ENCODE measurements at regions not wholly inside any gene's neighbourhood (a gene's known extent, or its start where the extent isn't known, plus 50 kb on each side); places are given as distances from the start of the nearest gene placed in this dataset.

DNA sequence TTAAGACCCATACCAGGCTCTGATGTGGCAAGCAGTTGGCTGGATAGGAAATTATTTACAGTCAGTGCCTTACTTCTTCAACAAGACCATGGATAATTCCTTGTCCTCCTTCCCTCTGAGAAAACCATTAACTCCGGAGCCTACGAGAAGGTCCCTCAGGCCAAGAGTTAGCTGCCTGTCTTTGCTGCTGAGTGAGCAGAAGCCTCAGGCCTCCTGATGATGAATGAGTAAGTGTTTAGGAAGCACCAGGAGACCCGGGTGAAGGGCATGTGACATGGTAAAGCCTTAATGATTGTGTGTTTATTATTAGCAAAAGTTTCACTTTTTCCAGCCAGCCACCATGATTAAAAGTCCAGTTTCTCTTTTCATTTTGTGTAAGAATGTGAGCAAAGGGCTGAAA lies 174.9 kb upstream of the TOPAZ1 start:
- no peak for TF ChIP-seq Cebpa-rat (IDR thresholded peaks at IDR 0.05)
- Histone ChIP-seq H3K27ac (no peak overlapping the region), H3K27me3 (no peaks in the 10 kb centered on the region; the same call in 1 of the 2 replicates), H3K4me1 (no peaks in the 10 kb centered on the region), H4K20me1 (no peaks in the 10 kb centered on the region), H3K4me3 (no peak overlapping the region), H3K4me2 (no peak overlapping the region), H3K9me3 (no peaks in the 10 kb centered on the region), H3K9ac (no peak overlapping the region), H3K36me3 (no peaks in the 10 kb centered on the region)

- TF ChIP-seq Cebpa-rat (IDR thresholded peaks at IDR 0.05): no peak
- H3K36me3 ChIP-seq: no peaks in the 10 kb centered on the region
- H4K20me1 ChIP-seq: no peaks in the 10 kb centered on the region
- no peaks in the 10 kb centered on the region for H3K4me1 ChIP-seq
- no peaks in the 10 kb centered on the region for H3K27me3 ChIP-seq
- no peaks in the 10 kb centered on the region for H3K9me3 ChIP-seq
- H3K27ac ChIP-seq: no peak overlapping the region
- H3K9ac ChIP-seq: no peak overlapping the region
- no peak overlapping the region for H3K4me3 ChIP-seq
- no peak overlapping the region for H3K4me2 ChIP-seq
Measured at GRCh38 chr3:44067431-44067830, 174.3 kb upstream of the TOPAZ1 start.

DNA sequence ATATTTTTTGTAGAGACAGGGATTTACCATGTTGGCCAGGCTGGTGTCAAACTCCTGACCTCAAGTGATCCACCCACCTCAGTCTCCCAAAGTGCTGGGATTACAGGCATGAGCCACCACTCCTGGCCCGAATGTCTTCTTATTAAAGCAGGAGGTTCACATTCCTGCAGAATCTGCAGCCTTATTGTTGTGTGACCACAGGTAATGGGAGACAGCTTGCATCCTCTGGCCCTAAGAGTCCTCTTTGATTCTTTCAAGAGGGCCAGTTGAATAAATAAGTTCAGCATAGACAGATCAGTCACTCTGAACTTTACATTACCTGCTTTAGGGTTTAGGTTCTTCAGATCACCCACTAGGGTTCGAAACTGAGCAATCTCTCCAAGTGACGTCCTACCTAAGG lies 172.9 kb upstream of the TOPAZ1 start:
- Histone ChIP-seq H3K4me3 (no peak overlapping the region), H3K27ac (no peak overlapping the region), H3K36me3 (no peaks in the 10 kb centered on the region), H3K9ac (no peak overlapping the region), H4K20me1 (no peaks in the 10 kb centered on the region), H3K4me2 (no peak overlapping the region), H3K27me3 (no peaks in the 10 kb centered on the region), H3K9me3 (no peaks in the 10 kb centered on the region), H3K4me1 (no peaks in the 10 kb centered on the region)
- no peak for TF ChIP-seq Cebpa-rat (IDR thresholded peaks at IDR 0.05)

- Histone ChIP-seq H3K27me3 (no peaks in the 10 kb centered on the region), H3K36me3 (no peaks in the 10 kb centered on the region), H3K9me3 (no peaks in the 10 kb centered on the region), H4K20me1 (no peaks in the 10 kb centered on the region), H3K4me1 (no peaks in the 10 kb centered on the region), H3K4me3 (no peak overlapping the region), H3K4me2 (no peak overlapping the region), H3K27ac (no peak overlapping the region), H3K9ac (no peak overlapping the region)
- no peak for TF ChIP-seq Cebpa-rat (IDR thresholded peaks at IDR 0.05)
Measured at GRCh38 chr3:44069276-44069675, 172.4 kb upstream of the TOPAZ1 start.

DNA sequence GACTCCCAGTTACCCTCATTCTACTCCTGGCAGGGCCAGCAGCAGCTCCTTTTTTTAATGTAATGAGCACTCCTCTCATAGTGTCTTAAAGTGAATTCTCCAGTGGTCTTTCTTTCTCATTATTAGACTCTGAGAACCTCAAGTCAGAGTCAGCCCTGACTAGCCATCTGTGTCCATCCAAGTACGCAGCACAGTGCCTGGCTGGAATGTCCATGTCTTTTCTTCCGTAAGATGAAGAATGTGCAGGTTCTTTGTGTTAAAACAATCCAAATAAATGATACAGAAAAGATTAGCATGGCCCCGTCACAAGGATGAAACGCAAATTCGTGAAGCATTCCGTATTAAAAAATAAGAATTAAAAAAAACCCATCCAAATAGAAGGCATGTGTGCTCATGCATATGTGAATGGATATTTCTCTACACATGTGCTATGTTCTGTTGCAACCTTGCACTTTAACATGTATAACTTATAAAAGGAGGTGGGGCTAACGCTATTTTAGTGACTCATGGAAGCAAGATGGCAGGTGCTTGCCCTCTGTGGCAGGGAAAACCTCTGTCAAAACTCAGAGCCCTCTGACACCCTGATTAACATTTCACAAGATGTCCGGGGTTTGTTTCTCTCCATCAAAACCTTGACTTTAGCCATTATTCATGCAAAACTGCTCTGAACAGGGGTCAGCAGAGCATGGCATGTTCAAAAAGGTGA lies 170.7 kb upstream of the TOPAZ1 start:
- no peak overlapping the region for H3K4me2 ChIP-seq
- H3K36me3 ChIP-seq: no peaks in the 10 kb centered on the region
- H3K27ac ChIP-seq: no peak overlapping the region
- no peaks in the 10 kb centered on the region for H4K20me1 ChIP-seq
- no peaks in the 10 kb centered on the region for H3K27me3 ChIP-seq
- H3K4me1 ChIP-seq: no peaks in the 10 kb centered on the region
- no peaks in the 10 kb centered on the region for H3K9me3 ChIP-seq
- no peak overlapping the region for H3K9ac ChIP-seq
- TF ChIP-seq Cebpa-rat (IDR thresholded peaks at IDR 0.05): no peak
- no peak overlapping the region for H3K4me3 ChIP-seq

DNA sequence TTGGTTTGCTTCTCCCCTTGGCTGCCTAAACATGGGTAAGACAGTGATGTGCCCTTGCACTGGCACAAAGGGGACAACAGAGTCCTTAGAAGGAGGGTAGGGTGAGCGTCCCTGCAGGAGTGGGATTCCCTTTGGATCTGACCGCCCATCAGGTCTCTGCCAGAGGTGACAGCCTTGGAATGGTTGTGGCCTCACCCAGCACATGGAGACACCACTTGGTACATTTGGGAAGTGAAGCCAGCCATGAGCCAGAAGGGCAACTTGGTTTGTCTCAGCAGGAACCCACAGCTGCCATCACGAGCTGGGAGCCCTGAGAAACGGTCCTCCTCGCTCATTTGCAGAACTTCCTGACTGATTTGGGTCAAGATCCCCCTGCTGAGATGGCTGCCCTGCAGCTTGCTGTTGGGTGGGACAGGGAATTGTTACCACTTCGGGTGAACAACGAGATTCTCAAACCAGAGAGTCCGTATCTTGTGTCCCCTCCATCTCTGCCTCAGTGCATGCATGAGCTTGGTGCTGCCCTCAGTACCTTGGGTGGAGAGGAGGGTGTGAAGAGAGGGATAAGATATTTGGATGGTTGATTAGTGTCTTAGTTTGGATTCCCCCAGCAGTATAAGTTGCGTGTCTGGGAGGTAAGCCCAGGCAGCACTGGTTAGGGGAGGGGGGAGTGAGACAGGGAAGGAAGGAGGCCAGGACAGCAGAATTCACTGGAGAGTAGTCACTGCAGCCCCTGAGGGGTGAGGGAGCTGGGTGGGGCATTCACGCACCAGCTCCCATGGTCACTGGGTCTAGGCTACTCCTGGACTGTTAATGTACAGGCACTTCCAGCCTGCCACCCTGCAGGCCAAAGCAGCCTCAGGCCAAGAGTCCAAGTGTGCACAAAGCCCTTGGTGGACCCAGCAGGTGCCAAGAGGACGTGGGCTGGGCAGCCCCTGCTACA lies 168.8 kb upstream of the TOPAZ1 start:
- Histone ChIP-seq H3K27ac (no peak overlapping the region), H3K4me2 (no peak overlapping the region), H3K4me3 (no peak overlapping the region), H3K27me3 (no peaks in the 10 kb centered on the region), H3K4me1 (no peaks in the 10 kb centered on the region), H3K36me3 (no peaks in the 10 kb centered on the region), H3K9ac (no peak overlapping the region), H4K20me1 (no peaks in the 10 kb centered on the region), H3K9me3 (no peaks in the 10 kb centered on the region)
- no peak for TF ChIP-seq Cebpa-rat (IDR thresholded peaks at IDR 0.05)

DNA sequence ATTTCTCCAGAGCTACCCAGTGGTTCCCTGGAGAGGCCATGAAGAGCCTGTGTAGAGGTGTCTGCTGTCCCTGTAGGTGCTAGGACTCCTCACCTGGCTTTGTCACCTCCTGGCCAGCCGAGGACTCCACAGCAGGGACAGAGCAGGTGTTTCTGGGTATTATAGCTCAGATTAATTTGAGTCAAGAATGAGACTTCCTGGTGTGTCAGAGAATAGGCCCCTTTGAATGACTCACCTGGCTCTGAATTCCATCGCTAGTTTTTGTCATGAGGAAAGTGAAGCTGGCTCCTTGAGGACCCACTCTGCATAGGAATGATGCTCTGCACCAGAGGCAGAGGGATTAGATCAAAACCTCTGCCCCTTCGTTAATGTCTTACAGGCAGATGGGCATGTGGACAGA lies 167.5 kb upstream of the TOPAZ1 start:
- TF ChIP-seq Cebpa-rat (IDR thresholded peaks at IDR 0.05): no peak
- H3K36me3 ChIP-seq: no peaks in the 10 kb centered on the region
- H4K20me1 ChIP-seq: no peaks in the 10 kb centered on the region
- H3K4me3 ChIP-seq: no peak overlapping the region
- no peaks in the 10 kb centered on the region for H3K9me3 ChIP-seq
- no peaks in the 10 kb centered on the region for H3K4me1 ChIP-seq
- no peak overlapping the region for H3K27ac ChIP-seq
- no peak overlapping the region for H3K9ac ChIP-seq
- no peaks in the 10 kb centered on the region for H3K27me3 ChIP-seq
- no peak overlapping the region for H3K4me2 ChIP-seq

- Histone ChIP-seq H3K36me3 (no peaks in the 10 kb centered on the region), H3K4me2 (no peak overlapping the region), H3K4me1 (no peaks in the 10 kb centered on the region), H3K9ac (no peak overlapping the region), H4K20me1 (no peaks in the 10 kb centered on the region), H3K27me3 (no peaks in the 10 kb centered on the region), H3K27ac (no peak overlapping the region), H3K4me3 (no peak overlapping the region), H3K9me3 (no peaks in the 10 kb centered on the region)
- no peak for TF ChIP-seq Cebpa-rat (IDR thresholded peaks at IDR 0.05)
Measured at GRCh38 chr3:44076221-44076829, 165.4 kb upstream of the TOPAZ1 start.

DNA sequence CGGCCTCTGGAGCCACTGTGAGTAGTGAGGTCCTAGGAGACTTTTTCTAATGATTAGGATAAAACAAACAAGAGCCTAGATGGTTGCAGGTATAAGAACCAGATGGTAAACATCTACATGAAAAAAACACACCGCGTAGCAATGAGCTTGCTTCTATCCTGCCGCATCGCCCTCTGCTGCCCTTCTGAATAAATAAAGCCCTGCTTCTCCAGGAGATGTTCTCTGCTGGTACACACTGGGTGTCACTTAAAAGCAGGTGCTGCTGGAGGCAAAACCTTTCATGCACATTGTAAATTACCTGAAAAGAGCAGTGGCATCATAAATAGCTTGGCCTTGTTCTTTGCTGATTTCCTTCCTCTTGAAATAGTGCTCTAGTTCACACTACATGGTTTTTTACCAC lies 164.4 kb upstream of the TOPAZ1 start:
- Histone ChIP-seq H3K4me2 (no peak overlapping the region), H3K27ac (no peak overlapping the region), H3K4me3 (no peak overlapping the region), H3K36me3 (no peaks in the 10 kb centered on the region), H3K27me3 (no peaks in the 10 kb centered on the region), H3K4me1 (no peaks in the 10 kb centered on the region), H3K9me3 (no peaks in the 10 kb centered on the region), H3K9ac (no peak overlapping the region), H4K20me1 (no peaks in the 10 kb centered on the region)
- no peak for TF ChIP-seq Cebpa-rat (IDR thresholded peaks at IDR 0.05)

DNA sequence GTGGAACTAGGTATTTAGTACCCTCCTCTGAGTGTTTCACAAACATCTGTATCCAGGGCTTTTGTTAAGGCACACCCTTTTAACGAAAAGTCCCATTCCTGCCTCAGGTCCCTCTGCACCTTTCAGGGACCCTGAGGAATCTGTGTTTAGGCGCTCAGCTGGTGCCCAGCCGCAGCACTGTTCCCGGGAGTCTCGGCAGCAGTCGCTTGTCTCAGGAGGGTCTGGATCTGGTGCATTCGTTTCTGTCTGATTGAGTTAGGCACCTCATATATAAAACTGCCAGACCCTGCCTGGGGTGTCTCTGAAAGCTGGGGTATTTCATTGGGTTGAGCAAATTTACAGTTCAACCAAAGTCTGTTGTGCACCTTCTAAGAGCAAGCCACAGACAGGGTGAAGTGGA lies 162.8 kb upstream of the TOPAZ1 start:
- H3K4me1 ChIP-seq: no peaks in the 10 kb centered on the region
- no peak overlapping the region for H3K27ac ChIP-seq
- H3K9me3 ChIP-seq: no peaks in the 10 kb centered on the region
- TF ChIP-seq Cebpa-rat (IDR thresholded peaks at IDR 0.05): no peak
- H3K9ac ChIP-seq: no peak overlapping the region
- H3K4me3 ChIP-seq: no peak overlapping the region
- H3K4me2 ChIP-seq: no peak overlapping the region
- no peaks in the 10 kb centered on the region for H4K20me1 ChIP-seq
- no peaks in the 10 kb centered on the region for H3K27me3 ChIP-seq
- no peaks in the 10 kb centered on the region for H3K36me3 ChIP-seq

All from BLaER1 (cell line).